ENCODE measurements at regions not wholly inside any gene's neighbourhood (a gene's known extent, or its start where the extent isn't known, plus 50 kb on each side); places are given as distances from the start of the nearest gene placed in this dataset.

- TF ChIP-seq PKNOX1 (IDR thresholded peaks at IDR 0.05), result no peak
- TF ChIP-seq RB1 (IDR thresholded peaks at IDR 0.05; ENCODE audit: low read depth), result no peak
- no peak for TF ChIP-seq CTCF (IDR thresholded peaks at IDR 0.05 in 2 of 3, conservative IDR thresholded peaks at IDR 0.05 in 1 of 3; ENCODE audit: insufficient read depth in 2 of 3, low read depth in 1 of 3, low read length in 3 of 3)
- no peak for TF ChIP-seq SIX5 (IDR thresholded peaks at IDR 0.05; ENCODE audit: borderline replicate concordance in 1 of 2, insufficient read depth in 1 of 2, low read depth in 1 of 2, low read length in 2 of 2)
- peak; percentile 66 for TF ChIP-seq SMARCA4 (IDR thresholded peaks at IDR 0.05)
- no peak for TF ChIP-seq HCFC1 (IDR thresholded peaks at IDR 0.05; ENCODE audit: low read depth, low read length)
- TF ChIP-seq DNMT1 (IDR thresholded peaks at IDR 0.05), result no peak
- peak; percentile 81 for TF ChIP-seq MAFF (IDR thresholded peaks at IDR 0.05; ENCODE audit: low read length)
- TF ChIP-seq ZNF316 (IDR thresholded peaks at IDR 0.05), result peak; percentile 86
- peak; percentile 96 for TF ChIP-seq NFE2 (IDR thresholded peaks at IDR 0.05; ENCODE audit: low read depth)
- TF ChIP-seq ZNF165 (CRISPR knock-in tag; IDR thresholded peaks at IDR 0.05; ENCODE audit: borderline replicate concordance), result no peak
- no peak for TF ChIP-seq ATF4 (CRISPR knock-in tag; IDR thresholded peaks at IDR 0.05)
- no peak for TF ChIP-seq E2F4 (CRISPR knock-in tag; IDR thresholded peaks at IDR 0.05; ENCODE audit: low read depth)
- no peak for TF ChIP-seq CBX8 (IDR thresholded peaks at IDR 0.05; ENCODE audit: borderline replicate concordance, extremely low read depth, low read depth, low read length, poor library complexity, severe bottlenecking)
- no peak for TF ChIP-seq SNAPC5 (CRISPR knock-in tag; IDR thresholded peaks at IDR 0.05)
- TF ChIP-seq MAX (CRISPR knock-in tag; IDR thresholded peaks at IDR 0.05), result no peak
- TF ChIP-seq KLF1 (tag; IDR thresholded peaks at IDR 0.05), result no peak
- no peak for TF ChIP-seq ZNF395 (CRISPR knock-in tag; IDR thresholded peaks at IDR 0.05)
- TF ChIP-seq CREB3L1 (IDR thresholded peaks at IDR 0.05; ENCODE audit: borderline replicate concordance, low read depth), result no peak
- TF ChIP-seq ZEB2 (IDR thresholded peaks at IDR 0.05), result 0 out of 2 replicates have a peak, but pooled peaks have one; percentile 36
Measured at GRCh38 chr6:4256969-4257368, 121.6 kb upstream of the ECI2 start (continued).

All from K562 (cell line).